ENCODE measurements at regions not wholly inside any gene's neighbourhood (a gene's known extent, or its start where the extent isn't known, plus 50 kb on each side); places are given as distances from the start of the nearest gene placed in this dataset.

DNA sequence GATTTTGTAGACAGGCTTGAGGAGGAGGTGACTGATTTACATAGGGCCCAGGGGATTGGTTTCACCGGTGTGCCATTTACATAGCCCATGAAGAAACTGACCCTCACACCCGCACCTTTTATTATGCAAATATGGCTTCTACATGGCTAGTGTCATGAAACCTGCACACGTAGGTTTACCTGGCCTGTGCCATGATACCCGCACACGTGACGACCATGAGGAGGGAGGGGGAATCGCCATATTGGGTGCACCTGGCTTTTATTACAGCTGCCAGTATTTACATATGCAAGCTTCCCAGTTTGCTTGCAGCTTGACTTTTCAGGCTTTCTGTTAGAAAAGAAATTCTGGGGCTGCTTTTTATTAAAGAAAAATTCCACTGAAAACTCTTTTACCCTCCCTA is 359.7 kb downstream of the ADAM29 start:
- Histone ChIP-seq H3K79me2 (ENCODE audit: control insufficient read depth, insufficient read depth, low read length) (no peaks in the 10 kb centered on the region), H3K36me3 (ENCODE audit: control insufficient read depth, insufficient read depth, low read length) (no peaks in the 10 kb centered on the region), H3K9ac (ENCODE audit: insufficient read depth in 1 of 2, low read depth in 2 of 2, low read length in 2 of 2) (no peak overlapping the region), H3K27ac (ENCODE audit: extremely low read depth, low read depth, low read length) (no peak overlapping the region), H3K9me1 (ENCODE audit: control insufficient read depth, insufficient read depth, low read length) (no peaks in the 10 kb centered on the region), H3K4me3 (no peak overlapping the region), H2AFZ (ENCODE audit: low read depth, low read length) (no peak overlapping the region), H3K9me3 (replicated peaks; ENCODE audit: control insufficient read depth, insufficient read depth, low read depth, low read length) (no peaks in the 10 kb centered on the region), H3K4me1 (replicated peaks in 1 of 2; ENCODE audit: control insufficient read depth in 2 of 2, insufficient read depth in 2 of 2, low read length in 2 of 2) (no peaks in the 10 kb centered on the region), H3K27me3 (ENCODE audit: control insufficient read depth in 2 of 2, insufficient read depth in 2 of 2, low read length in 2 of 2) (no peaks in the 10 kb centered on the region), H3K4me2 (ENCODE audit: insufficient read depth, low read length) (no peak overlapping the region), H4K20me1 (replicated peaks; ENCODE audit: control insufficient read depth, insufficient read depth, low read length) (no peaks in the 10 kb centered on the region)
- no TSS peak for BruUV-seq (replicated peaks)
- CTCF ChIA-PET (ENCODE audit: low intra/inter-chr PET ratio), result no interaction called here
- no peak for DNase-seq (ENCODE audit: extremely low read depth in 1 of 4, low spot score in 3 of 4)
- intact Hi-C loops (cut with micrococcal nuclease), result no loop called here
- ATAC-seq, result no peak
- no peak for FAIRE-seq
- TF ChIP-seq TBL1XR1 (IDR thresholded peaks at IDR 0.05; ENCODE audit: low read length in 2 of 2) (no peak), TEAD2 (tag; IDR thresholded peaks at IDR 0.05) (no peak), ZNF146 (CRISPR knock-in tag; IDR thresholded peaks at IDR 0.05; ENCODE audit: unreplicated experiment) (no peak), ZC3H8 (IDR thresholded peaks at IDR 0.05) (no peak), MXI1 (IDR thresholded peaks at IDR 0.05; ENCODE audit: low read depth, low read length) (no peak)
- TF ChIP-seq, protein P1, sequence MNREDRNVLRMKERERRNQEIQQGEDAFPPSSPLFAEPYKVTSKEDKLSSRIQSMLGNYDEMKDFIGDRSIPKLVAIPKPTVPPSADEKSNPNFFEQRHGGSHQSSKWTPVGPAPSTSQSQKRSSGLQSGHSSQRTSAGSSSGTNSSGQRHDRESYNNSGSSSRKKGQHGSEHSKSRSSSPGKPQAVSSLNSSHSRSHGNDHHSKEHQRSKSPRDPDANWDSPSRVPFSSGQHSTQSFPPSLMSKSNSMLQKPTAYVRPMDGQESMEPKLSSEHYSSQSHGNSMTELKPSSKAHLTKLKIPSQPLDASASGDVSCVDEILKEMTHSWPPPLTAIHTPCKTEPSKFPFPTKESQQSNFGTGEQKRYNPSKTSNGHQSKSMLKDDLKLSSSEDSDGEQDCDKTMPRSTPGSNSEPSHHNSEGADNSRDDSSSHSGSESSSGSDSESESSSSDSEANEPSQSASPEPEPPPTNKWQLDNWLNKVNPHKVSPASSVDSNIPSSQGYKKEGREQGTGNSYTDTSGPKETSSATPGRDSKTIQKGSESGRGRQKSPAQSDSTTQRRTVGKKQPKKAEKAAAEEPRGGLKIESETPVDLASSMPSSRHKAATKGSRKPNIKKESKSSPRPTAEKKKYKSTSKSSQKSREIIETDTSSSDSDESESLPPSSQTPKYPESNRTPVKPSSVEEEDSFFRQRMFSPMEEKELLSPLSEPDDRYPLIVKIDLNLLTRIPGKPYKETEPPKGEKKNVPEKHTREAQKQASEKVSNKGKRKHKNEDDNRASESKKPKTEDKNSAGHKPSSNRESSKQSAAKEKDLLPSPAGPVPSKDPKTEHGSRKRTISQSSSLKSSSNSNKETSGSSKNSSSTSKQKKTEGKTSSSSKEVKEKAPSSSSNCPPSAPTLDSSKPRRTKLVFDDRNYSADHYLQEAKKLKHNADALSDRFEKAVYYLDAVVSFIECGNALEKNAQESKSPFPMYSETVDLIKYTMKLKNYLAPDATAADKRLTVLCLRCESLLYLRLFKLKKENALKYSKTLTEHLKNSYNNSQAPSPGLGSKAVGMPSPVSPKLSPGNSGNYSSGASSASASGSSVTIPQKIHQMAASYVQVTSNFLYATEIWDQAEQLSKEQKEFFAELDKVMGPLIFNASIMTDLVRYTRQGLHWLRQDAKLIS (CRISPR knock-in tag; IDR thresholded peaks at IDR 0.05), result no peak
- in situ Hi-C loops (cut with MboI), result no loop called here
- POLR2A ChIA-PET, result no interaction called here
- WGBS (ENCODE audit: insufficient coverage, low coverage, missing lambda C conversion rate), result 1% methylated on average over 7 of the region's 7 CpGs

All from K562 (cell line).